ENCODE measurements at regions not wholly inside any gene's neighbourhood (a gene's known extent, or its start where the extent isn't known, plus 50 kb on each side); places are given as distances from the start of the nearest gene placed in this dataset.
"Not testable (repeated sequence)": the region's sequence is repeated elsewhere in the genome, so short reads cannot be mapped to it uniquely, and the experiment has no call there.

GRCh38 chr15:26066896-26067295, 203.8 kb upstream of the ATP10A start:
- no peak for DNase-seq

GRCh38 chr15:26065723-26066122, 202.6 kb upstream of the ATP10A start:
- no peak for DNase-seq

GRCh38 chr15:26061248-26061647, 198.1 kb upstream of the ATP10A start:
- DNase-seq: no peak

GRCh38 chr15:26056766-26057165, 193.6 kb upstream of the ATP10A start:
- DNase-seq: not testable (repeated sequence)

GRCh38 chr15:26051761-26052675, 188.9 kb upstream of the ATP10A start:
- DNase-seq: no peak

GRCh38 chr15:26050984-26051383, 187.9 kb upstream of the ATP10A start:
- DNase-seq: no peak

GRCh38 chr15:26049900-26050657, 187.0 kb upstream of the ATP10A start:
- no peak for DNase-seq

GRCh38 chr15:26048669-26049068, 185.5 kb upstream of the ATP10A start:
- no peak for DNase-seq

GRCh38 chr15:26045516-26045915, 182.4 kb upstream of the ATP10A start:
- no peak for DNase-seq

GRCh38 chr15:26043018-26043417, 179.9 kb upstream of the ATP10A start:
- no peak for DNase-seq

GRCh38 chr15:26038693-26039092, 175.6 kb upstream of the ATP10A start:
- DNase-seq: no peak

GRCh38 chr15:26037369-26037768, 174.2 kb upstream of the ATP10A start:
- no peak for DNase-seq

- no peak for DNase-seq
Measured at GRCh38 chr15:26033493-26033892, 170.4 kb upstream of the ATP10A start.

- DNase-seq: no peak
Measured at GRCh38 chr15:26032162-26032846, 169.2 kb upstream of the ATP10A start.

- DNase-seq: not testable (repeated sequence)
Measured at GRCh38 chr15:26029586-26029985, 166.5 kb upstream of the ATP10A start.

GRCh38 chr15:26029146-26029545, 166.0 kb upstream of the ATP10A start:
- DNase-seq: no peak

- DNase-seq: no peak
Measured at GRCh38 chr15:26028086-26028740, 165.1 kb upstream of the ATP10A start.

- not testable (repeated sequence) for DNase-seq
Measured at GRCh38 chr15:26026671-26027070, 163.5 kb upstream of the ATP10A start.

GRCh38 chr15:26024241-26024640, 161.1 kb upstream of the ATP10A start:
- DNase-seq: no peak

GRCh38 chr15:26023691-26024090, 160.6 kb upstream of the ATP10A start:
- DNase-seq: no peak

- DNase-seq: no peak
Measured at GRCh38 chr15:26023231-26023630, 160.1 kb upstream of the ATP10A start.

GRCh38 chr15:26020871-26021270, 157.7 kb upstream of the ATP10A start:
- no peak for DNase-seq

- no peak for DNase-seq
Measured at GRCh38 chr15:26017665-26018064, 154.5 kb upstream of the ATP10A start.
